K562 (cell line): ENCODE measurements at regions not wholly inside any gene's neighbourhood (a gene's known extent, or its start where the extent isn't known, plus 50 kb on each side); places are given as distances from the start of the nearest gene placed in this dataset.

Experiments
- ATAC-seq: fragments of 200-7000 bp; cut with Tn5 transposase; 3 replicates; pipeline ENCODE4 v1.9.1; 2020; ENCODE audit warnings: moderate library complexity
- BruUV-seq: library from RNA; stranded (reverse); fragments of 400-500 nt; replicated peaks from 2 replicates; lab custom pipeline; 2021; lab: Mats Ljungman, UMichigan
- CTCF ChIA-PET: fragments of 300-600 bp; formaldehyde crosslinking; extraction: SDS; loops from one replicate; lab custom pipeline; 2021; ENCODE audit warnings: low intra/inter-chr PET ratio; lab: Yijun Ruan, JAX
- POLR2A ChIA-PET: fragments of 300-600, 350-650 bp; sonication (Branson Sonifier 250); formaldehyde crosslinking; extraction: SDS; loops from one replicate; lab custom pipeline; 2021; ENCODE audit warnings: antibody characterized with exemption, inconsistent platforms; lab: Yijun Ruan, JAX
- DNase-seq, 4 experiments: peaks; one replicate each; pipeline versions ENCODE4 v3.0.0 to v3.0.0-alpha.2; 2011 to 2018; ENCODE audit warnings: low spot score in 3 of 4, mixed read lengths in 3 of 4; ENCODE audit errors: extremely low read depth in 1 of 4
- FAIRE-seq: peaks from 2 replicates; lab custom pipeline; 2011; peaks lifted over from hg19 to GRCh38; lab: Jason Lieb, UNC
- H2AFZ ChIP-seq: 2 replicates; pipeline ENCODE4 v1.6.0; 2011; ENCODE audit warnings: low read depth, low read length, control low read depth, inconsistent platforms
- H3K27ac ChIP-seq: fragments of 200-600 bp; 3 replicates; pipeline ENCODE4 v1.8.0; 2011; ENCODE audit warnings: low read depth, mild to moderate bottlenecking, control low read depth, inconsistent platforms, low read length, moderate library complexity, mixed read lengths; ENCODE audit errors: extremely low read depth
- H3K27me3 ChIP-seq, 2 experiments: fragments of 300-600 bp in 1 of 2; 2 replicates in 1 of 2; 3 replicates in 1 of 2; pipeline versions ENCODE4 v1.6.0 to v1.8.0; 2011; ENCODE audit warnings: inconsistent platforms in 2 of 2, low read length in 2 of 2, mild to moderate bottlenecking in 1 of 2, mixed read lengths in 1 of 2, moderate library complexity in 1 of 2; ENCODE audit not compliant: control insufficient read depth in 2 of 2, insufficient read depth in 2 of 2
- H3K36me3 ChIP-seq: fragments of 300-600 bp; 3 replicates; pipeline ENCODE4 v1.8.0; 2011; ENCODE audit warnings: mild to moderate bottlenecking, low read length, inconsistent platforms; ENCODE audit not compliant: control insufficient read depth, insufficient read depth
- H3K4me1 ChIP-seq, 2 experiments: fragments of 200-600 bp in 1 of 2; replicated peaks in 1 of 2; 2 replicates in 1 of 2; 3 replicates in 1 of 2; pipeline versions ENCODE4 v1.5.1 to v1.8.0; 2011; ENCODE audit warnings: inconsistent platforms in 2 of 2, low read length in 2 of 2, mild to moderate bottlenecking in 1 of 2, mixed read lengths in 1 of 2, moderate library complexity in 1 of 2; ENCODE audit not compliant: control insufficient read depth in 2 of 2, insufficient read depth in 2 of 2
- H3K4me2 ChIP-seq: 2 replicates; pipeline ENCODE4 v1.6.1; 2011; ENCODE audit warnings: low read length, control low read depth, inconsistent platforms, mixed read lengths; ENCODE audit not compliant: insufficient read depth
- H3K4me3 ChIP-seq: fragments of 200-600 bp; sonication (generic), shearing (Covaris generic); 2 replicates; pipeline ENCODE4 v1.5.1; 2016; ENCODE audit warnings: control low read depth, inconsistent platforms
- H3K79me2 ChIP-seq: fragments of 200-600 bp; 3 replicates; pipeline ENCODE4 v1.8.0; 2011; ENCODE audit warnings: low read length, inconsistent platforms; ENCODE audit not compliant: control insufficient read depth, insufficient read depth
- H3K9ac ChIP-seq, 2 experiments: 2 replicates each; pipeline versions ENCODE4 v1.6.0 to v1.6.1; 2011; ENCODE audit warnings: low read depth in 2 of 2, low read length in 2 of 2, control low read depth in 1 of 2, inconsistent platforms in 1 of 2, mild to moderate bottlenecking in 1 of 2, mixed read lengths in 1 of 2; ENCODE audit not compliant: insufficient read depth in 1 of 2
- H3K9me1 ChIP-seq: one replicate; pipeline ENCODE4 v1.6.0; 2011; ENCODE audit warnings: inconsistent platforms, mild to moderate bottlenecking, low read length, moderate library complexity; ENCODE audit not compliant: control insufficient read depth, insufficient read depth
- H3K9me3 ChIP-seq: replicated peaks from 2 replicates; pipeline ENCODE4 v1.5.1; 2011; ENCODE audit warnings: low read depth, low read length, inconsistent platforms; ENCODE audit not compliant: control insufficient read depth, insufficient read depth
- H4K20me1 ChIP-seq: replicated peaks from 2 replicates; pipeline ENCODE4 v1.6.1; 2011; ENCODE audit warnings: low read length, inconsistent platforms, mixed read lengths; ENCODE audit not compliant: control insufficient read depth, insufficient read depth
- FOXP1 ChIP-seq: sonication (generic); formaldehyde crosslinking; IDR thresholded peaks from 2 replicates; pipeline ENCODE4 v1.8.0; 2022; ENCODE audit warnings: mild to moderate bottlenecking, missing genetic modification reagents
- GATAD2A ChIP-seq: fragments of 450-650 bp; IDR thresholded peaks from 2 replicates; pipeline ENCODE4 v1.6.1; 2017
- KDM1A ChIP-seq, 2 experiments: fragments of 450-650 bp; IDR thresholded peaks; 2 replicates each; pipeline ENCODE4 v1.6.1; 2016; ENCODE audit warnings: mild to moderate bottlenecking in 2 of 2
- POLR2H ChIP-seq: IDR thresholded peaks from 2 replicates; pipeline ENCODE4 v1.6.1; 2016; ENCODE audit warnings: missing genetic modification characterization, low read depth, mild to moderate bottlenecking, control low read depth, missing compliant biosample characterization, moderate library complexity
- POU5F1 ChIP-seq: fragments of 150-350 bp; IDR thresholded peaks from 2 replicates; pipeline ENCODE4 v1.6.1; 2014; ENCODE audit warnings: borderline replicate concordance, low read length, low read depth, mild to moderate bottlenecking; ENCODE audit not compliant: partially characterized antibody
- TOE1 ChIP-seq, 2 experiments: fragments of 450-650 bp in 1 of 2; sonication (generic) in 1 of 2; formaldehyde crosslinking in 1 of 2; IDR thresholded peaks; 2 replicates each; pipeline versions ENCODE4 v1.7.1 to v1.8.0; 2016 to 2022; ENCODE audit warnings: borderline replicate concordance in 2 of 2, mild to moderate bottlenecking in 2 of 2, antibody characterized with exemption in 1 of 2, inconsistent platforms in 1 of 2, low read depth in 1 of 2, missing genetic modification reagents in 1 of 2, moderate library complexity in 1 of 2
- ZNF263 ChIP-seq: sonication (generic); formaldehyde crosslinking; IDR thresholded peaks from 2 replicates; pipeline ENCODE4 v1.8.0; 2022; ENCODE audit warnings: mild to moderate bottlenecking, missing genetic modification reagents, borderline replicate concordance
- ZNF347 ChIP-seq: fragments of 450-650 bp; formaldehyde crosslinking; IDR thresholded peaks from 2 replicates; pipeline ENCODE4 v1.4.0; 2020; ENCODE audit warnings: low read depth, mild to moderate bottlenecking, moderate library complexity
- WGBS: fragments of 100-300 bp; shearing (Covaris generic); methylation state at CpG from one replicate; pipeline ENCODE4 v1.1.6; 2016; ENCODE audit warnings: low coverage, mixed read lengths; ENCODE audit not compliant: insufficient coverage; ENCODE audit errors: missing lambda C conversion rate; 5-methylcytosine and 5-hydroxymethylcytosine counted together
- in situ Hi-C: fragments of 300-500 bp; cut with MboI; formaldehyde crosslinking; loops from 4 replicates; pipeline ENCODE4 v1.15.0; 2018; ENCODE audit warnings: inconsistent platforms, mixed read lengths
- intact Hi-C: fragments of 100-400 bp; cut with micrococcal nuclease; formaldehyde crosslinking; loops from 2 replicates; pipeline ENCODE4 v1.14.2; 2022
- TF ChIP-seq, protein P1 (sequence below), 2 experiments: IDR thresholded peaks; 2 replicates each; pipeline ENCODE4 v1.6.1; 2011; ENCODE audit warnings: borderline replicate concordance in 1 of 2, control low read depth in 1 of 2, low read depth in 1 of 2, low read length in 1 of 2, mild to moderate bottlenecking in 1 of 2, mixed read lengths in 1 of 2, moderate library complexity in 1 of 2; ENCODE audit not compliant: insufficient read depth in 1 of 2, insufficient read length in 1 of 2, poor library complexity in 1 of 2, severe bottlenecking in 1 of 2; ENCODE audit errors: extremely low read depth in 1 of 2
- TF ChIP-seq, protein P2 (sequence below): sonication (generic); formaldehyde crosslinking; IDR thresholded peaks from 2 replicates; pipeline ENCODE4 v1.8.0; 2022; ENCODE audit warnings: mild to moderate bottlenecking, missing genetic modification reagents

DNA sequence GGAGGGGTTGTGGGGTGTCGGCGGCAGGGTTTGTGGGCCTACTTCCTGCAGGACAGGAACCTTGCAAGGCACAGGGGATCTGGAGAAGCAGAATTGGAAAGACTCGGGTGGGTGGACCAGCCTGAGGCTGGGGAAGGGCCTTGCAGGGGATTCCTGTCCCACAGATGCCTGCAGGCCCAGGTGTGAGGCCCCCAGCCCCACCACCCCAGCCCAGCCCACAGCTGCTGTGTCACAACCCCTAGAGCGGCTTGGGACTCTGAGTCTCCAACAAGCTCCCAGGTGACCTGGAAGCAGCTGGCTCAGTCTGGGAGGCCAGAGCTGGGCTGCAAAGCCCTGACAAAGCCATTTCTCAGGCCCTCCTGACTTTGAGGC is 93.1 kb downstream of the ZFP36L2 start:
- Histone ChIP-seq H2AFZ (no peak overlapping the region), H3K4me3 (no peak overlapping the region), H3K9me1 (peaks cover 5% of the 10 kb centered on the region), H3K9ac (peak overlapping the region in 1 of 2 experiments; percentile 29; a peak in 1 of 4 replicates), H3K36me3 (no peaks in the 10 kb centered on the region), H3K79me2 (no peaks in the 10 kb centered on the region), H3K9me3 (no peaks in the 10 kb centered on the region), H3K4me2 (no peak overlapping the region), H4K20me1 (no peaks in the 10 kb centered on the region), H3K4me1 (peaks cover 30 to 41% of the 10 kb centered on the region in 2 experiments; a peak in 4 of 5 replicates), H3K27me3 (no peaks in the 10 kb centered on the region), H3K27ac (no peak overlapping the region)
- no peak for TF ChIP-seq POU5F1
- TF ChIP-seq ZNF347 (CRISPR knock-in tag): no peak
- intact Hi-C loops (loop anchor here (5.0 kb wide), 1 partner anchor 306 kb away; no protein-coding TSS in a partner anchor), in situ Hi-C loops (loop anchor here (10.0 to 25.0 kb wide), 2 partner anchors 296 to 351 kb away; no protein-coding TSS in a partner anchor)
- no peak for ATAC-seq
- POLR2A ChIA-PET: interaction anchor here (0.7 to 1.2 kb wide), 3 partner anchors 29 to 107 kb away, joined by 3 to 4 read pairs (median 3); no protein-coding TSS in a partner anchor
- no peak for DNase-seq
- 75% methylated on average over 4 of the region's 4 CpGs for WGBS
- CTCF ChIA-PET: no interaction called here
- BruUV-seq: no TSS peak
- no peak for FAIRE-seq

DNA sequence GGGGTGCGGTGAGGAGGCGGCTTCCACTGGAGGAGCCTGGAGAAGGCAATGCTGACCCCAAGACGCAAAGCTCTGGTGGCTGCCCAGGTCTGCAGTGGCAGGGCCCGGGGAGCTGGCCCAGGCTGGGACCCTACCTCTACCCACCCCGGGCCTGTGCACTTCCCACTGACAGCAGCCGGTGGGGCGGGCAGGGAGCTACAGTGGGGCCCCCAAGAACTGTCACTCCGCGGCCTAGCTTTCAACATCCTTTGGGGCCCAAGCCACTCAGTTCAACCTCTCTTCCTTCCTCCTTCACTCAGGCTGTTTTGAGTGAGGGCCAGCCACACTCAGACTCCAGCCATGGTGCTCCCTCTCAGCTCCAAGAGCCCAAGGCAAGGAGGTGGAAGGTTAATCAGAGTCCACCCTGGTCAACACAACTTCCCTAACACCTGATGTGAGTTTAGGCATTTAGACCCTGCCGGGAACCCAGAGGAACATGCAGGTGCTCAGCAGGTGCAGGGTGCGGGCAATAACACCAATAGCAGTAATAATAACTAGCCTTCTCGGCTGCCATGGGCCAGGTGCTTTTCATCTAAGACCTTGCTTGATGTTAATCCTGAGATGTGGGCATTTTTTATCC is 93.6 kb downstream of the ZFP36L2 start:
- no peak for DNase-seq
- H3K4me3 ChIP-seq: no peak overlapping the region
- H2AFZ ChIP-seq: no peak overlapping the region

More for the DNA sequence above, 93.6 kb downstream of the ZFP36L2 start:
- in situ Hi-C loops: loop anchor here (10.0 to 25.0 kb wide), 2 partner anchors 295 to 352 kb away; no protein-coding TSS in a partner anchor
- POLR2A ChIA-PET: interaction anchor here (0.7 to 1.2 kb wide), 4 partner anchors 8 to 108 kb away, joined by 3 to 4 read pairs (median 4); no protein-coding TSS in a partner anchor
- no peak overlapping the region for H3K9ac ChIP-seq
- H3K36me3 ChIP-seq: no peaks in the 10 kb centered on the region
- H3K9me3 ChIP-seq: no peaks in the 10 kb centered on the region
- FAIRE-seq (no peak), ATAC-seq (no peak)
- no peak overlapping the region for H3K4me2 ChIP-seq
- peaks cover 30 to 45% of the 10 kb centered on the region in 2 experiments; a peak in 4 of 5 replicates for H3K4me1 ChIP-seq
- TF ChIP-seq FOXP1 (CRISPR knock-in tag): no peak
- no peak for TF ChIP-seq TOE1 (IDR thresholded peaks at IDR 0.05; ENCODE audit: borderline replicate concordance)
- TF ChIP-seq TOE1 (CRISPR knock-in tag; IDR thresholded peaks at IDR 0.05; ENCODE audit: borderline replicate concordance, low read depth): no peak
- TF ChIP-seq KDM1A (IDR thresholded peaks at IDR 0.05): no peak
- 0 out of 2 replicates have a peak, but pooled peaks have one; percentile 19 for TF ChIP-seq ZNF263
- TF ChIP-seq, protein P1, sequence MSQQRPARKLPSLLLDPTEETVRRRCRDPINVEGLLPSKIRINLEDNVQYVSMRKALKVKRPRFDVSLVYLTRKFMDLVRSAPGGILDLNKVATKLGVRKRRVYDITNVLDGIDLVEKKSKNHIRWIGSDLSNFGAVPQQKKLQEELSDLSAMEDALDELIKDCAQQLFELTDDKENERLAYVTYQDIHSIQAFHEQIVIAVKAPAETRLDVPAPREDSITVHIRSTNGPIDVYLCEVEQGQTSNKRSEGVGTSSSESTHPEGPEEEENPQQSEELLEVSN (IDR thresholded peaks at IDR 0.05; ENCODE audit: borderline replicate concordance in 1 of 2, extremely low read depth in 1 of 2, insufficient read depth in 1 of 2, insufficient read length in 1 of 2, low read depth in 1 of 2, low read length in 1 of 2, poor library complexity in 1 of 2, severe bottlenecking in 1 of 2): no peak
- no peak for TF ChIP-seq POLR2H (tag)
- TF ChIP-seq, protein P2, sequence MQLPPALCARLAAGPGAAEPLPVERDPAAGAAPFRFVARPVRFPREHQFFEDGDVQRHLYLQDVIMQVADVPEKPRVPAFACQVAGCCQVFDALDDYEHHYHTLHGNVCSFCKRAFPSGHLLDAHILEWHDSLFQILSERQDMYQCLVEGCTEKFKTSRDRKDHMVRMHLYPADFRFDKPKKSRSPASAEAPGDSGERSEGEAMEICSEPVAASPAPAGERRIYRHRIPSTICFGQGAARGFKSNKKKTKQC (CRISPR knock-in tag): no peak
- TF ChIP-seq GATAD2A: no peak
- TF ChIP-seq, all 486 proteins: peak for 1
- H3K27ac ChIP-seq: no peak overlapping the region
- H3K9me1 ChIP-seq: peaks cover 5% of the 10 kb centered on the region
- intact Hi-C loops: loop anchor here (5.0 kb wide), 1 partner anchor 305 kb away; no protein-coding TSS in a partner anchor
- H4K20me1 ChIP-seq: no peaks in the 10 kb centered on the region
- BruUV-seq: no TSS peak
- no peaks in the 10 kb centered on the region for H3K79me2 ChIP-seq
- no peaks in the 10 kb centered on the region for H3K27me3 ChIP-seq
- 87% methylated on average over 8 of the region's 12 CpGs for WGBS
- CTCF ChIA-PET: no interaction called here
